WERI-Rb-1 (cell line): ENCODE measurements at regions not wholly inside any gene's neighbourhood (a gene's known extent, or its start where the extent isn't known, plus 50 kb on each side); places are given as distances from the start of the nearest gene placed in this dataset.

Experiments
- DNase-seq: peaks from one replicate; pipeline ENCODE4 v3.0.0-alpha.2; 2020
- H3K27ac ChIP-seq: fragments of 250-450 bp; sonication (Bioruptor Pico); 2 replicates; pipeline ENCODE4 v1.5.1; 2020; ENCODE audit warnings: mild to moderate bottlenecking, moderate library complexity
- H3K27me3 ChIP-seq: fragments of 250-450 bp; sonication (Bioruptor Pico); 2 replicates; pipeline ENCODE4 v1.5.1; 2021; ENCODE audit warnings: mild to moderate bottlenecking, low read depth, moderate library complexity; ENCODE audit not compliant: insufficient read depth, severe bottlenecking
- H3K36me3 ChIP-seq: fragments of 250-450 bp; sonication (Bioruptor Pico); 2 replicates; pipeline ENCODE4 v1.5.1; 2020; ENCODE audit warnings: mild to moderate bottlenecking, moderate library complexity
- H3K4me3 ChIP-seq: 2 replicates; pipeline ENCODE4 v1.5.1; 2011; ENCODE audit warnings: low read depth, mild to moderate bottlenecking, control low read depth, low read length
- H3K9me3 ChIP-seq: fragments of 250-450 bp; sonication (Bioruptor Pico); 2 replicates; pipeline ENCODE4 v1.5.1; 2021; ENCODE audit warnings: mild to moderate bottlenecking, moderate library complexity; ENCODE audit not compliant: severe bottlenecking
- TF ChIP-seq, protein P1 (sequence below): IDR thresholded peaks from 2 replicates; pipeline ENCODE4 v1.5.1; 2011; ENCODE audit warnings: low read depth, mild to moderate bottlenecking, control low read depth, inconsistent platforms, low read length

GRCh38 chr6:143592335-143592734 is 80.8 kb upstream of the FUCA2 start:
- Histone ChIP-seq H3K9me3 (no peaks in the 10 kb centered on the region), H3K27ac (no peak overlapping the region), H3K4me3 (no peak overlapping the region), H3K36me3 (no peaks in the 10 kb centered on the region), H3K27me3 (no peaks in the 10 kb centered on the region)
- peak; percentile 42 for DNase-seq
- TF ChIP-seq, protein P1, sequence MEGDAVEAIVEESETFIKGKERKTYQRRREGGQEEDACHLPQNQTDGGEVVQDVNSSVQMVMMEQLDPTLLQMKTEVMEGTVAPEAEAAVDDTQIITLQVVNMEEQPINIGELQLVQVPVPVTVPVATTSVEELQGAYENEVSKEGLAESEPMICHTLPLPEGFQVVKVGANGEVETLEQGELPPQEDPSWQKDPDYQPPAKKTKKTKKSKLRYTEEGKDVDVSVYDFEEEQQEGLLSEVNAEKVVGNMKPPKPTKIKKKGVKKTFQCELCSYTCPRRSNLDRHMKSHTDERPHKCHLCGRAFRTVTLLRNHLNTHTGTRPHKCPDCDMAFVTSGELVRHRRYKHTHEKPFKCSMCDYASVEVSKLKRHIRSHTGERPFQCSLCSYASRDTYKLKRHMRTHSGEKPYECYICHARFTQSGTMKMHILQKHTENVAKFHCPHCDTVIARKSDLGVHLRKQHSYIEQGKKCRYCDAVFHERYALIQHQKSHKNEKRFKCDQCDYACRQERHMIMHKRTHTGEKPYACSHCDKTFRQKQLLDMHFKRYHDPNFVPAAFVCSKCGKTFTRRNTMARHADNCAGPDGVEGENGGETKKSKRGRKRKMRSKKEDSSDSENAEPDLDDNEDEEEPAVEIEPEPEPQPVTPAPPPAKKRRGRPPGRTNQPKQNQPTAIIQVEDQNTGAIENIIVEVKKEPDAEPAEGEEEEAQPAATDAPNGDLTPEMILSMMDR = peak; percentile 40; the same call in 1 of the 2 replicates

DNA sequence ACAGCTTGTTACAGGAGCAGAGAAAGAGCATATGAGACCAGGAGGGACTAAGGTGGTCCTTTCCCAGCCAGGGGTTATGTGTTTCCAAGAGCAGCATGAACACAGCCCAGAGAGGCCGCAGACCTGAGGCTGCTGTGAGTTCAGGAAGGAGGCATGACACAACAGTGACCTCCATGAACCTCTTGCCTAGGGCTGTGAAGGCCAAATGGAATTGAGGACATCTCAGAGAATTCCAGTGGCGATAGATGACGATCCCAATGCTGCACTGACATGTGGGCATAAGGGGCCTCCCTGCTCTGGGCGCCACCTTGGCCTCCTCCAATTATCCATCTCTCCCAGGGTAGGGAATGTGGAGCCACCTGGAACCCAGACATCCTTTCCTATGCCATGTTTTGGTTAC is 79.9 kb upstream of the FUCA2 start:
- TF ChIP-seq, protein P1 = no peak
- no peak for DNase-seq
- H3K4me3 ChIP-seq = no peak overlapping the region
- H3K27ac ChIP-seq = no peak overlapping the region
- H3K9me3 ChIP-seq = no peaks in the 10 kb centered on the region
- no peaks in the 10 kb centered on the region for H3K36me3 ChIP-seq
- no peaks in the 10 kb centered on the region for H3K27me3 ChIP-seq

DNA sequence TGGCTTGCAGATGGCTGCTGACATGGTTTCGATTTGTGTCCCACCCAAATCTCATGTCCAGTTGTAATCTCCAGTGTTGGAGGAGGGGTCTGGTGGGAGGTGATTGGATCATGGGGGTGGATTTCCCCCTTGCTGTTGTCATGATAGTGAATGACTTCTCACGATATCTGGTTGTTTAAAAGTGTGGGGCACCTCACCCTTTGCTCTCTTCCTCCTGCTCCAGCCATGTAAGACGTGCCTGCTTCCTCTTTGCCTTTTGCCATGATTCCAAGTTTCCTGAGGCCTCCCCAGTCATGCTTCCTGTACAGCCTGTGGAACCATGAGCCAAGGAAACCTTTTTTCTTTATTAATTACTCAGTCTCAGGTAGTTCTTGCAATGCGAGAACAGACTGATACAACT is 77.6 kb upstream of the FUCA2 start:
- H3K27ac ChIP-seq = no peak overlapping the region
- DNase-seq = no peak
- H3K36me3 ChIP-seq = no peaks in the 10 kb centered on the region
- no peaks in the 10 kb centered on the region for H3K9me3 ChIP-seq
- no peaks in the 10 kb centered on the region for H3K27me3 ChIP-seq
- no peak overlapping the region for H3K4me3 ChIP-seq
- TF ChIP-seq, protein P1 = no peak

DNA sequence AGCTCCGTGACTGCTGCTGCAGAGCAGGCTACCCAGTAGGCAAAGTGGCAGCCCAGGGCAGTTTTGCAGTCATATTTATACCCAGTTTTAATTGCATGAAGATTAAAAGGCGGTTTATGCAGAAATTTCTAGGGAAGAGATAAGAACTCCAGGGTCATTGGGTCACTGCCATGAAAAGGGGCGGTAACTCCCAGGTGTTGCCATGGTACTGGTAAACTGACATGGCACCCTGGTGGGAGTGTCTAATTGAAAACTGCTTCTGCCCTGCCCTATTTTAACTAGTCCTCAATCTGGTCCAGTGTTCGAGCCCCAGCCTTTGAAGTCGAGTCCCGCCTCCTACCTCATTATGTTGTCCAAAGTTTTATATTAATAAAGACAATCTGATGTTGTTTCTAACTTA is 75.0 kb upstream of the FUCA2 start:
- no peak overlapping the region for H3K4me3 ChIP-seq
- H3K9me3 ChIP-seq = no peaks in the 10 kb centered on the region
- H3K27ac ChIP-seq = no peak overlapping the region
- TF ChIP-seq, protein P1 = no peak
- DNase-seq = no peak
- no peaks in the 10 kb centered on the region for H3K27me3 ChIP-seq
- no peaks in the 10 kb centered on the region for H3K36me3 ChIP-seq

- no peaks in the 10 kb centered on the region for H3K36me3 ChIP-seq
- no peak overlapping the region for H3K27ac ChIP-seq
- no peaks in the 10 kb centered on the region for H3K9me3 ChIP-seq
- TF ChIP-seq, protein P1 = no peak
- H3K27me3 ChIP-seq = no peaks in the 10 kb centered on the region
- no peak overlapping the region for H3K4me3 ChIP-seq
- DNase-seq = no peak
Measured at GRCh38 chr6:143585716-143586115, 74.2 kb upstream of the FUCA2 start.

DNA sequence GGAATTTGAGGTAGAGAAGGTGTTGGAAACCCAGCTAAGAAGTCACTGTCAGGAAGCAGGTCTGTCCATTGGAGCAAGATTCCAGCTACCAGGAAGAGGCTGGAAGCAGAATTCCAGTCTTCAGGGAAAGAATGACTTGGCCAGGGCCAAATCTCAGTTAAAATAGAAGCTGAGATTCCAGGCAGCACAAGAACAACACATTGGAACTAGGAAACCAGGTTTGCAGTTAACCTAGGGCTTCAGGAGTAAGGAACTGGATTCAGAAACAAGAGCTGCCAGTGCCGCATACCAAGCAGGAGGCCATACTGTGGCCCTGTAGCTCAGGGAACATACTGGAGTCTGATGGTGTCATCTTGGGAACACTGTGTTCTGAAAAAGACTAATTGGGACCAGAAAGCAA is 73.7 kb upstream of the FUCA2 start:
- no peak for DNase-seq
- no peaks in the 10 kb centered on the region for H3K27me3 ChIP-seq
- no peaks in the 10 kb centered on the region for H3K36me3 ChIP-seq
- TF ChIP-seq, protein P1 = no peak
- H3K4me3 ChIP-seq = no peak overlapping the region
- H3K9me3 ChIP-seq = no peaks in the 10 kb centered on the region
- H3K27ac ChIP-seq = no peak overlapping the region
